Osteocyte (in vitro differentiated cells): ENCODE measurements at regions not wholly inside any gene's neighbourhood (a gene's known extent, or its start where the extent isn't known, plus 50 kb on each side); places are given as distances from the start of the nearest gene placed in this dataset.

Source experiments
- DNase-seq: peaks from one replicate; pipeline ENCODE4 v3.0.0; 2021; ENCODE audit warnings: mixed read lengths; ENCODE audit not compliant: unreplicated experiment; ENCODE audit errors: extremely low spot score
- H3K27ac Mint-ChIP-seq: one replicate; pipeline ENCODE4 v1.8.0; 2021; ENCODE audit warnings: mild to moderate bottlenecking, mixed read lengths; ENCODE audit not compliant: unreplicated experiment
- H3K27me3 Mint-ChIP-seq: one replicate; pipeline ENCODE4 v1.8.0; 2021; ENCODE audit warnings: mixed read lengths; ENCODE audit not compliant: unreplicated experiment
- H3K36me3 Mint-ChIP-seq: one replicate; pipeline ENCODE4 v1.8.0; 2021; ENCODE audit warnings: mixed read lengths; ENCODE audit not compliant: unreplicated experiment
- H3K4me1 Mint-ChIP-seq: one replicate; pipeline ENCODE4 v1.8.0; 2021; ENCODE audit warnings: mixed read lengths; ENCODE audit not compliant: unreplicated experiment
- H3K4me3 Mint-ChIP-seq: one replicate; pipeline ENCODE4 v1.8.0; 2021; ENCODE audit warnings: mild to moderate bottlenecking, moderate library complexity, mixed read lengths; ENCODE audit not compliant: unreplicated experiment
- H3K9me3 Mint-ChIP-seq: one replicate; pipeline ENCODE4 v1.8.0; 2021; ENCODE audit warnings: mixed read lengths; ENCODE audit not compliant: unreplicated experiment
- CTCF ChIP-seq: fragments of 200-600 bp; sonication (generic); IDR thresholded peaks from 2 replicates; pipeline ENCODE4 v1.5.0; 2021; ENCODE audit warnings: antibody characterized with exemption, mild to moderate bottlenecking, moderate library complexity

GRCh38 chr2:2800697-2801096 lies 469.6 kb upstream of the MYT1L start:
- Mint-ChIP-seq H3K4me1 (no peaks in the 10 kb centered on the region), H3K9me3 (peaks cover 54% of the 10 kb centered on the region), H3K4me3 (no peak overlapping the region), H3K36me3 (no peaks in the 10 kb centered on the region), H3K27ac (no peak overlapping the region), H3K27me3 (no peaks in the 10 kb centered on the region)
- no peak for TF ChIP-seq CTCF
- no peak for DNase-seq

- no peak for TF ChIP-seq CTCF
- Mint-ChIP-seq H3K4me3 (no peak overlapping the region), H3K36me3 (no peaks in the 10 kb centered on the region), H3K27me3 (no peaks in the 10 kb centered on the region), H3K4me1 (no peaks in the 10 kb centered on the region), H3K9me3 (peaks cover 47% of the 10 kb centered on the region), H3K27ac (no peak overlapping the region)
- no peak for DNase-seq
Observed at GRCh38 chr2:2800001-2800400, 468.9 kb upstream of the MYT1L start.

GRCh38 chr2:2799151-2799697 lies 468.1 kb upstream of the MYT1L start:
- Mint-ChIP-seq H3K36me3 (no peaks in the 10 kb centered on the region), H3K27me3 (no peaks in the 10 kb centered on the region), H3K4me3 (no peak overlapping the region), H3K4me1 (no peaks in the 10 kb centered on the region), H3K9me3 (peaks cover 39% of the 10 kb centered on the region), H3K27ac (no peak overlapping the region)
- DNase-seq = no peak
- TF ChIP-seq CTCF = no peak

- H3K27ac Mint-ChIP-seq = no peak overlapping the region
- peaks cover 36% of the 10 kb centered on the region for H3K9me3 Mint-ChIP-seq
- no peak for TF ChIP-seq CTCF
- no peak for DNase-seq
- H3K4me3 Mint-ChIP-seq = no peak overlapping the region
- H3K4me1 Mint-ChIP-seq = no peaks in the 10 kb centered on the region
- H3K36me3 Mint-ChIP-seq = no peaks in the 10 kb centered on the region
- H3K27me3 Mint-ChIP-seq = no peaks in the 10 kb centered on the region
Observed at GRCh38 chr2:2798337-2798736, 467.3 kb upstream of the MYT1L start.

- peaks cover 34% of the 10 kb centered on the region for H3K9me3 Mint-ChIP-seq
- no peak for DNase-seq
- H3K27ac Mint-ChIP-seq = no peak overlapping the region
- H3K27me3 Mint-ChIP-seq = no peaks in the 10 kb centered on the region
- H3K4me3 Mint-ChIP-seq = no peak overlapping the region
- no peak for TF ChIP-seq CTCF
- H3K4me1 Mint-ChIP-seq = no peaks in the 10 kb centered on the region
- H3K36me3 Mint-ChIP-seq = no peaks in the 10 kb centered on the region
Observed at GRCh38 chr2:2797797-2798196, 466.7 kb upstream of the MYT1L start.
